Transverse colon (tissue), 4 donors: ENCODE measurements at regions not wholly inside any gene's neighbourhood (a gene's known extent, or its start where the extent isn't known, plus 50 kb on each side); places are given as distances from the start of the nearest gene placed in this dataset.

Experiments
- CTCF ChIP-seq, 5 experiments: fragments of 200-600 bp in 3 of 5; fragments of 450-650 bp in 2 of 5; sonication (generic) in 3 of 5; IDR thresholded peaks; 1 replicate in 2 of 5; 2 replicates in 3 of 5; pipeline ENCODE4 v1.5.1; 2016 to 2017; ENCODE audit warnings: antibody characterized with exemption in 5 of 5, inconsistent platforms in 3 of 5, mild to moderate bottlenecking in 2 of 5, moderate library complexity in 1 of 5
- EP300 ChIP-seq: sonication (generic); formaldehyde crosslinking; IDR thresholded peaks from one replicate; pipeline ENCODE4 v1.6.1; 2017; ENCODE audit warnings: antibody characterized with exemption, low read depth
- POLR2A ChIP-seq: fragments of 450-650 bp; IDR thresholded peaks from one replicate; pipeline ENCODE4 v1.6.1; 2016; ENCODE audit warnings: antibody characterized with exemption, mild to moderate bottlenecking, moderate library complexity
- POLR2AphosphoS5 ChIP-seq, 3 donors: sonication (generic); formaldehyde crosslinking; IDR thresholded peaks; one replicate each; pipeline ENCODE4 v1.6.1; 2016; ENCODE audit warnings: antibody characterized with exemption in 3 of 3

- TF ChIP-seq CTCF (IDR thresholded peaks at IDR 0.05) (no peak), POLR2AphosphoS5 (IDR thresholded peaks at IDR 0.05) (no peak), POLR2A (no peak), EP300 (no peak)
These were observed 126.6 kb upstream of the TUSC1 start for GRCh38 chr9:25804856-25805255.
